Activated CD4-positive, alpha-beta T cell treated with anti-CD3 and anti-CD28 coated beads for 24 hours (primary cell): ENCODE measurements at regions not wholly inside any gene's neighbourhood (a gene's known extent, or its start where the extent isn't known, plus 50 kb on each side); places are given as distances from the start of the nearest gene placed in this dataset.

Experiments
- DNase-seq, 2 donors: peaks; one replicate each; pipeline ENCODE4 v3.0.0-alpha.2; 2020; ENCODE audit warnings: low read depth in 2 of 2

DNA sequence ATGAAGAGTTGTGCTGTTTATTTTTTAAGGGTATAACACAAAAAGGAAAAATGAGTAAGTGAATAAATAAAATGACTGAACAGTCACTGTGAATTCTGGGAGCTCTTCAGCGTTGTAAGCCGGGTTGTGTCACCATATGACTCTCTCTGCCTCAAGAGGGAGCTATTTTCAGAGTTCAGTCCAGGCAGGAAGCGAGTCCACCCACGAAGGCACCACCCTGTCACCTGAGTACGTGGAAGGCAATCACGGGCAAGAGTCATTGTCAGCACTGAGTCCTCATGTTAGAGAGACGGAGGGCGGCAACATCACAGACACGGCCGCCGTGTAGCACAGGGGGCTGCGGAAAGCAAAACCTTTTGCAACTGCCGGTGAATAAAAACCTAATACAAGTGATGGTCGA, 227.6 kb downstream of the UTP18 start:
- peak in 1 of 2 donors; percentile 3 for DNase-seq

DNA sequence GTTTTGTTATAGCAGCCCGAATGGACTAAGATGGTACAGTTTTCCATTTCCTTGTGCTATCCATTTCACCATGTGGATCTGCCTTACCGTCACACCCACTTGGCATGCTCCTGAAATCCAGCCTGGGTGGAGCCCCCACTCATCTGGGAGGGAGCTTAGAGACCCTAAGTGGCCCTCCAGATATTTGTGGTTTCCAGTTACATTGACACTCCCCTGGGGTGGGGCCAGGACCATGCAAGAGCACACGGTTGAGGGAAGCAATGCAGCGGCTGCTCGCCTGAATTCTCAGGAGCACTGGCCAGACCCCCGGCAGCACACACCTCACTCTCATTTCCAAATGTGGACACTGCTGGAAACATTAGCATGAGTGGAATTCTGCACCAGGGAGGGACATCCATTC, 231.1 kb downstream of the UTP18 start:
- DNase-seq: no peak

DNA sequence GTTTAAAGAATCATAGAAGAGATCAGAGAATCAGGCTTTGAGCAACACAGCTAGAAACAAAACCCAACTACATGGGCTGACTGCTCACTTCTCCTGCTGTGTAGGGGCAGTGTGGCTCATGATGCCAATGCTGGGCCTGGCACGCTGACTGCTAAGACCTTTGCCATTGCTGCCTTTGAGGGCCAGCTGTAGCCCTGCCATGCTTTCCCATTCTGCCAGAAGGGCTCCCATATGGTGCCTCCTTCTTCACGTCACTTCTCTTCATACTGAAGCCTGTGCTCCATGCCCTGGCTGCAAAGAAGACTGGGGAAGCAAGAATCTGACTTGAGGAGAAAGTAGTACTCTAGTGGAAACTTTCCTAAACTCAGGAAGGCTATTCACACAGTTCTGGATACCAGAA, 232.9 kb downstream of the UTP18 start:
- no peak for DNase-seq

DNA sequence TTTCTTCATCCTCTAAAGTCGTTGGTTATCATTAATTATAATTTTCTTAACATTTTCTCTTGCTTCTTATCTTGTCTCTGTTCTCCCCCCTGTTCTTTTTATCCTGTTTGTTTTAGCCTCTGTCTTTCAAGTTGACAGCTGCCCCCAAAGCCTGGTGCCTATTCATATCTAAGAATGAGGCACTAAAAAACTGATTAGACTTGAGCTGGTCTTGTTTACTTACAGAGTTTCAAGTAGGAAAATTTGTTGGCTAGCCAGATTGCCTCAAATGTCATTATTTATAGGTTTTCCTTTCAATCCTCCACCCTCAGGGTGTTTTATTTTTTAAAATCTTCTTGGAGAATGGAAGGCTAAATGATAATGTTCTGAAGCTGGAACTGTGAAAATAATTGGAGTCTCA, 236.0 kb downstream of the UTP18 start:
- no peak for DNase-seq

DNA sequence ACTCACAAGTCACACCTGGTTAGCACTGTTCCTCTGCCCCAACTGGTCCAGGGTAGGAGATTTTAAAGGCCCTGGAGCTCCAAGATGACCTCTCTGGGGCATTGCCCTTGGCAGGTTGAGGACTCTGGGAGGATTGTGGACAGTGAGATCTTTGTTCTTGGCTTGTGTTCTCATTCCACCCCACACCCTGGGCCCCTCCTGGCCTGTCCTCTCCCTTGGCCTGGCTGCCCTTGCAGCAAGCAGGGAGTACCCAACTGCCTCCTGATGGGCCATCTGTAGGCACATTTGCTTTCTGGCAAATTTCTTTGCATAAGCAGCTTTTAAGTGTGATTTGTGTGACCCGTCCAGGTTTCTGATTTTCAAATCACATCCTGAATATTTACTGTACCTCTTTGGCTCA, 239.6 kb downstream of the UTP18 start:
- no peak for DNase-seq

DNA sequence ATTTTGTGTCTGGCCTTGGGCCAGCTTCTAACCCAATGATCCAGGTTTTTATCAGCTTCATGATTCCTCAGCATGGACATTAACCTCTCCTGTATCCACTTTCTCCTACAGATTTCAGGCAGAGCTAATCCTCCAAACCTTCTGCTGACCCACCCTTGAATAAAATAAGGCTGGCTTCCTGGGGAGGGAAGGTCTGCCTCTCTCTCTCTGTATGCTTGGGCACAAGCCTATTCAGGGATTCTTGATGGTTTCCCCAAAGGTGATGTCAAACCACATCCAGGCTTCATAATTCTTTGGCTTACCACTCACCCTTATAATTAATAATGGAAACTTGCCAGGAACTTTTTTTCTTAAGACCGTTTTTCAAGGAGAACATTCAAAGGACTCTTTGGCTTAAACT, 240.1 kb downstream of the UTP18 start:
- no peak for DNase-seq

DNA sequence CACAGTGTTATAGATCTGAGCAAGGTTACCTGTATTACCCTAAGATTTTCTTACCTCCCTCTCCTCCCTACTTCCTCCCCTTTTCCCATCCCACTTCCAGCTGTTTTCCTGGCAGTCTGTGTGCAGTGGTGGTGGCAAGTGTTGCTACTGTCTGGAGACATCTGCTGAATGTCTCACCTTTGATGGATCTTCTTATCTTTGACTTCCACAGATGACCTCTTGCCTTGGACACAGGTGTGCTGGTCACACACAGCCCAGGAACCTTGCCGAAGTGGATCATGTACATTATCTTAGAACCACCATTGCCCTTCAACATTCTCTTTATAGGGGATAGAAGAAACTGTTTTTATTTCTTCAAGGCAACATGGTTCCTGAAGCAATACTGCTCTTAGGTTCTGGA, 245.1 kb downstream of the UTP18 start:
- no peak for DNase-seq

DNA sequence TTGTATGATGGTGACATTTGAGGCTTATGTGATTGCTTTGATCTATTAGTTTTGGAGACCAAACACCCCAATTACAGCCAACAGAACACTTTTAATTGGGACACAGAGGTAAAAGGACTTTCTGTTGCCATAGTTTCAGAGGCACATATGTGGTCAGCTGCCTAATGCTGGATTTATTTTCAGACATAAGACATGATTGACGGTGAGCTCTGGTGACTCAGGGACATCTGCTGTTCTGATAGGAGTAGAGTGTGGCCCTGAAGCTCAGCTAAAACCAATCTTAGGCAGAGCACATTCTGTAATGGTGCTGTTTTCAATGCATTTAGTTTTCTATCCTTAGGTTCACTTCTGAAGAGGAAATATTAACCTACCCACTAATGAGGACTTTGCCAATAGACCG, 247.1 kb downstream of the UTP18 start:
- no peak for DNase-seq

DNA sequence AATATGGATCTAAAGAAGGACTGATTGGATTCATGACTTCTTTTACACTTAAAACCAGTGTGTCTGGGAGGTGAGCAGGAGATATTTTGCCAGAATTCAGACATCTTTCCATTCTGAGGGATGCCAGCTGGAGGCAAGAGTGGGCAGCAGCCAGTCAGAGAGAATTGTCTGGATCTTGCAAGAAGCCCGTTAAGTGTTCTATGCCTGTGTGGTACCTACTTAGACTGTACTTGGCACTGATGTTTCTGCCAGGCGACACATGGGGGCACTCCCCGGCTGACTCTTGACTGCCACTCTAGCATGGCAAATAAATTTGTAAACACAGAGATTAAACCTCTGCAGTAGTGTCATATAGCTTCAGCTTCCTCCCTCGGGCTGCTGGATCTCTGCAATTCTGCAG, 247.7 kb downstream of the UTP18 start:
- DNase-seq: no peak

DNA sequence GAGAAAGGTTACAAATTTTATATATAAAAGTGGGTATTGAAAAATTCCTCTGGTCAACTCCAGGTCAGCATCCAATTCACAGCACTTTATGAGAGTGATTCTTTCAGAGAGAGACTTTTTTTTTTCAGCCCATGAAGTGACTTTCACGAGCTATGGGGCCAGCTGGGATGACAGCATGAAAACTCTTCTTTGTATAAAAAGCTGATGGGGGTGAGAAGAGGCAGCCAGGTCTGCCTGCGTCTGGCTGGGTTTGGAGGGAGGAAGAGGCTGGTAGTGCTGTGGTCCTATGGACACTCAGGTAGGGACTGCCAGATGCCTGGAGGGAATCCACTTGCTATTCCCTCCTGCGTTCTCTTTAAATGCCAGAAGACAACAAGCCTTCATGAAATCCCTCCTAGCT, 250.6 kb downstream of the UTP18 start:
- no peak for DNase-seq

DNA sequence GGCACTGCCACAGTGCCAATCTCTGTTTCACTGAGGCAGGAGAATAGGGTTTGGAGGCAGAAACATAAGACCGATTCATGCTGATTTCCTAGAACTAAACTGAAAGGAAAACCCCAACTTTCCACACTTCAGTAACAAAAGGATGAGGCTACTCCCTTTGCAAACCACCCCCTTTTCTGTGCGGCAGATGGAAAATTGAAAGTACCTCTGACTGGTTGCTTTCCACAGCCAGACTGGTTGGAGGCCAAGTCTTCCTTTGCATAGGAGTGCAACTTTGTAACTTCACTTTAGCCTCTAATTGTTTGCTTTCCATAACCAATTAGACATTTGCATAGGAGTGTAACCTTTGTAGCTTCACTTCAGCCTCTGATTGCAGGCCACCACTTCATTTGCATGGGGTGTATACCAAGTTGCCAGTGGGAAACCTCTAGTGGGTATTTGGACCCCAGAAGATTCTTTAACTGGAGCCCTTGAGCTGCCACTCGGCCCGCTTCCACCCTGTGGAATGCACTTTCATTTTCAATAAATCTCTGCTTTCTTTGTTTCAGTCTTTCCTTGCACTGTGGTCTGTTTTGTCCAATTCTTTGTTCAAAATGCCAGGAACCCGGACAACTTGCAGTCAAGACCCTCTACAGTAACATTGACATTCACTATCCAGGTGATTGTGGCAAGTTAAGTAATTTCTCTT, 252.0 kb downstream of the UTP18 start:
- DNase-seq: no peak

DNA sequence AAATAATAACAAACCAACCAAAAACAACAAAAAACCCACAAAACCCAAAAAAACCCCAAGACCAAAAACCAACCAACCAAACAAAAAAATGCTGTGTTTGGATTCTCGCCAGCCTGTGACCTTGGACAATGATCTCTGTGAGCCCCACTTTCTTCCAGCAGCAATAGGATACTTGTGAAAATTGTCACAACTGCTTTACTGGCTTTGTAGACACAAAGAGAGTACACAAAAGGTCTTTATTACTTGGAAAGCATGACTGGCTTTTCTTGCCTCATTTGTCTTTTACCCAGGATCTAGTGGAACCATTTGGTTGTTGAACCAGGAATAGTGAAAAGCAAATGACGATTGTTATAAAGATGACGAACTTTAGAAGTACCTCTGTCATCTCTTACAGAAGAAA, 256.6 kb downstream of the UTP18 start:
- no peak for DNase-seq

DNA sequence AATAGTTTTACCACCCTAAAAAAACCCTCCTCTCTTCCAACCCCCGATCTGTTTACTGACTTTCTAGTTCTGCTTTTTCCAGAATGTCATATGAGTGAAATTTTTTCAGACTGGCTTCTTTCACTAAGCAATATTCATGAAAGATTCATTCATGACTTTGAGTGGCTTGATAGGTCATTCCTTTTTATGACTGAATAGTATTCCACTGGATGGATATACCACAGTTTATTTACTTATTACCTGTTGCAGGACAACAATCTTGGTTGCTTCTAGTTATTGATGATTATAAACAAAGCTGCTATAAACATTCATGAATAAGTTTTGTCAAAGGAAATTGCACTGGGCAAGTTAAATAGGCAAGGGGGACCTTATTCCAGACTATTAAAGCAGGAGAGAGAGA, 264.2 kb downstream of the UTP18 start:
- DNase-seq: no peak

DNA sequence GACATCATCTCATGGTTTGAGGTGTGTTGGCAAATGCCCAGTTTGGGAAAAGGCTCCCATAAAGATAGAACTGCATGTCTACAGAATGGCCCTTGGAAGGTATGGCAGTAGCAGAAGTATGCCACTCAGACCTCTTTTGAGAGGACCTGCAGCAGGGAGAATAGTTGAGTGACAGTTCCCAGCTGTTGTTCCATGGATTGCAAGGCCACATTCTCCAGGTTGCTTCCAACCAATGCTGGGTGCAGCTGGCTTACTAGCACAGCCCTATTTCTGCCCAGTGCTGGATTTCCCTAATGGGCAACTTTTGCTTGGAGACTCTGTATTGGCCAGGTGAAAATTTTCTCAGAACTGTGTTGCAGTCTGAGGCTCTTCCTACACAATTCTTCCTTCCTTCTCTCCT, 266.2 kb downstream of the UTP18 start:
- no peak for DNase-seq

DNA sequence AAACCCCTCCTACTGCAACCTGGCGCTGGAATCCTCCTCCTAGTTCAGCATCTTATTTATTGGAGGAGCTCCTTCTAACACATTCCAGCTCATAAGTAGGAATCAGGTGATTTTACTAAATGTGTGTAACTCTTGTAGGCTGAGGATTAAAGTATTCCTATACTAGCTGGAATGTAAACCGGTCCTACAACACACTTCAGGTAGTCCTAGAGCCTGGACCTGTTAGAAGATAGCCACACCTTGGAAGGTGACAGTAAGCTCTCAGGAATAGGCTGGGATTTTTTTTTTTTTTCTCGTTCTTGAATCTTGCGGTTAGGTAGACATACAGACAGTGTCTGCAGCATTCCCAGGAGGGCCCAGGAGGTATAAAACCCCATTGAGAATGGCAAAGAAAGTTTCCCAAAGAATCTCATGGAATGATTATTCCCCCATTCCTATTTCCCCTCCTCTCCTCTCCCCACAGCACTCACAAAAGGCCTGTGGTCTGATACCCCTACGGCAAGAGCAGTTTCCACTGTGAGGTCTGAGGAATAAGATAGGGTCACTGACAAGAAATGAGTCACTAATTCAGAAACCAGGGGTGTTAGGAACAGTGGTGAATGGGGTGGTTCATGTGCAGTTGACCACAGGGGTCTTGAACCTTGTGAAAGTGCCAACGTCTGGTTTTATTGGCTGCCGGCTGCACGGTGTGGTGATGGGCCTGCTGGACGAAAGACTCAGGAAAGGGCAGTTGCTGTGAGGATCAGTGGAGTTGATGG, 267.1 kb downstream of the UTP18 start:
- DNase-seq: no peak

DNA sequence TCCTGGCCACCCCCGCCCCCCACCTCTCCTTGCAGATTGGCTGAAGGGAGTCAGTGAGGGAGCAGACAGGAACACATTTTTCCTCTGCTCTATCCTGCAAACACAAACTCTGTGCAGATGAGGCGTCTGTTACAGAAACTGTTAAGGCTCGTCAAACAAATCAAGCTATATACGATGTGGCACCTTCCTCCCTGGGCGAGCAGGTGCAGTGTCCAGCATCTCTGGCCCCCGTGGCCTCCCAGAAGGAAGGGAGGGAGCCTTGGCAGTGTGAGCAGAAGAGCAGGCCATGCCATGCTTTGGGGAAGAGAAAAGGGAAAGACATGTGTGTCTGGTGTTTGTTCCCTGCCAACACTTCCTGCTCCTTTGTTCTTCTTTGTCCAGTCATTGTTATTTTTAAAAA, 267.8 kb downstream of the UTP18 start:
- DNase-seq: no peak

DNA sequence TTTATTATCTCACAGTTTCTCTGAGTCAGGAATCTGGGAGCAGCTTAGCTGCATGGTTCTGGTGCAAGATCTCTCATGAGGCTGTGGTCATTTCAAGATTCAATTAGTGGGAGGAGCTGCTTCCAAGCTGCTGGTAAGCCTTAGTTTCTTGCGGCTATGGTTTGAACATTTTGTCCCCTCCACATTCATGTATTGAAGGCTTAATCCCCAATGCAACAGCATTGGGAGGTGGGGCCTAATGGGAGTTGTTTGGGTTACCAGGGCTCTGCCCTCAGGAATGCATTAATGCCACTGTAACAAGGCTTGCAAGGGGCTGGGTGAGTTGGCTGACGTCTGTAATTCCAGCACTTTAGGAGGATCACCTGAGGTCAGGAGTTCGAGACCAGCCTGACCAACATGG, 272.9 kb downstream of the UTP18 start:
- no peak for DNase-seq

DNA sequence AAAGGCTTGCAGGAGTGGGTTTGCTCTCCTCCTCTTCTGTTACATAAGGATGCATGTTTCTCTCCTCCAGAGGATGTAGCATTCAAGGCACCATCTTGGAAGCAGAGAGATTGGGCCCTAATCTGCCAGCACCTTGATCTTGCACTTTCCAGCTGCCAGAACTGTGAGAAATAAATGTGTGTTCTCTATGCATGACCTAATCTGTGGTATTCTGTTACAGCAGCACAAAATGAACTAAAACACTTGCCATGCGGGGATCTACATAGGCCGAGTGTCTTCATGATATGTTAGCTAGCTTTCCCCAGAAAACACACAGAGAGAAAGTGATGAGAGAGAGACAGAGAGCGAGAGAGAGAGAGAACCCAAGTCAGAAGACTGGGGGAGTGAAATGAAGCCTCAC, 273.5 kb downstream of the UTP18 start:
- no peak for DNase-seq

DNA sequence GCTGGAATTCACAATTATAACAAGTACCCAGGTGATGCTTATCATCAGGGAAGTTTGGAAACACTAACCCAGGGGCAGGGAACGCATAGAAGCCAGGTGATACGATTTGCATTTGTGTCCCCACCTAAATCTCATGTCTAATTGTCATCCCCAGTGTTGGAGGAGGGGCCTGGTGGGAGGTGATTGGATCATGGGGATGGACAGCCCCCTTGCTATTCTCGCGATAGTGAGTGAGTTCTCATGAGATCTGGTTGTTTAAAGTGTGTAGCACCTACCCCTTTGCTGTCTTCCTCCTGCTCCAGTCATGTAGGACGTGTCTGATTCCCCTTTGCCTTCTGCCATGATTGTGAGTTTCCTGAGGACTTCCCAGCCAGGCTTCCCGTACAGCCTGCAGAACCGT, 276.3 kb downstream of the UTP18 start:
- DNase-seq: no peak

DNA sequence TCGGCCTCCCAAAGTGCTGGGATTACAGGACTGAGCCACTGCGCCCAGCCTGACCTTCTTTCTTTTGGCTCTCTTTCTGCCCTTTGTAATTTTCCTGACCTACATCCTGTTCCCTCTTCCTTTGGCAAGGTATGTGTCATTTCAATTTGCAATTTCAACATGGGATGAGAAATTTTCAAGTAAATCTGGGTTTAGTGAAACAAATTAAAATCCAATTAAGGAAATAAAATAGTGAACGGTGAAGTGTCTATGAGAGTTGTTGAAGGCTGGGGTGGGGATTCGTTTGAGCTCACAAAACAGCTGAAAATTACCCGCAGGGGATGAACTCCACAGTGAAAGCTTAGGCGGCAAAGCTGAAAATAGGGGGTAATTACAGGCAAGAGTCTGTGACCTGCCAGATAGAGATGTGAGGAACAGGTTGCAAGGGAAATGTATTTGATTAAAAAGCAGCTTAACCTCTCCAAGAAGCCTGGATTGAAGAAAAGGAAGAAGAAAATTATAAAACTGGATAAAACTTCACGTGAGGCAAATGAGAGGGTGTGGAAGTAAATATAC, 277.7 kb downstream of the UTP18 start:
- no peak for DNase-seq

DNA sequence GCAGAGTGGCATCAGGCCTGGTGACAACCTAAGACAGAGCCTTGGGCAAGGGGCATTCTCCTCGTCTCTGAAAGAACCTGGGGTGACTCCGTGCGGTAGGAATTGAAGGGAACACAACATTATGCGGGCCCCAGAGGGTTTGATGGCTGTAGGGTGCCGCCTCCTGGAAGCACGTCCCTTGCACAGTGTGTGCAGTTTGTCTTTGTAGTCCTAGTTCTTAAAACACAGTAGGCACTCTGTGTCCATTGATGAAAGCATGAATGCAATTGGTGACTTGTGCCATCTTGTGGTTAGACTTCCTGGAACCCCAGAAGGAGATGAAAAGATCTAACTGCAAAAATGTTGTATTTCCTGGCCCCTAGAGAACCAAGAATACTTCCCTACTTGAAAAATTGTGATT, 279.8 kb downstream of the UTP18 start:
- no peak for DNase-seq

DNA sequence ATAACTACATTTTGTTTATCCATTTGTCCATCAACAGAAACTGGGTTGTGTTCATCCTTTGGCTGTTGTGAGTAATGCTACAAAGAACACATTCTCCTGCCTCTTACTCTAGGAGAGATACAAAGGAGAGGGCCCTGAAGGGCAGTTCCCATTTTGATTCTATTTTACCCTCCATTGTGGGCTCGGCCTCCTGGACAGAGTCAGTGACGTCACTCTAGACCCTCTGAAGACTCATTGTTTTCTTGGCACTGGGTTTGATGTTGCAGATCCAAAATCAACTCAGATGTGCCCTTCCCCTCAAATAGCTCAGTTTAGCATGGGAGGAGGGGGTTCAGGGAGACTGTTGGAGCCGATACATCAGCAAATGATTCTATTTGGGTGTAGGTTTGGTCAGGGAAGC, 280.9 kb downstream of the UTP18 start:
- no peak for DNase-seq

DNA sequence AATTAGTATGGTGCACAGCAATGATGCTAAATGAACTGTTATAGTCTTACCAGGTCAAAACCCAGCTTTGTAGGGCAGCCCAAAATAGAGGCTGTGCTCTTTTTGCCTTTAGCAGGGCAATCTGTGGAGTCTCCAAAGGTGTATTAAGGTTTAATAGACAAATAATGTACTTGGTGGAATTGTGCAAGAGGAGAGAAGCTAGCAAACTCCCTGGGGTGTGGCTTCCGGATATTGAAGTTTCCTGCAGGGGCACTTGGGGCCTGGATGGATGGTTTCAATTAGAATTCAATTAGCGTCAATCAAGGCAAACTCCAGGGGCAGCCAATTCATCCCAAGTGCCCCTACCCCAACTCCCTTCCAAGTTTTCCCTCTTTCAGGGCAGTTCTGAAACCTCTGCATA, 285.8 kb downstream of the UTP18 start:
- no peak for DNase-seq

DNA sequence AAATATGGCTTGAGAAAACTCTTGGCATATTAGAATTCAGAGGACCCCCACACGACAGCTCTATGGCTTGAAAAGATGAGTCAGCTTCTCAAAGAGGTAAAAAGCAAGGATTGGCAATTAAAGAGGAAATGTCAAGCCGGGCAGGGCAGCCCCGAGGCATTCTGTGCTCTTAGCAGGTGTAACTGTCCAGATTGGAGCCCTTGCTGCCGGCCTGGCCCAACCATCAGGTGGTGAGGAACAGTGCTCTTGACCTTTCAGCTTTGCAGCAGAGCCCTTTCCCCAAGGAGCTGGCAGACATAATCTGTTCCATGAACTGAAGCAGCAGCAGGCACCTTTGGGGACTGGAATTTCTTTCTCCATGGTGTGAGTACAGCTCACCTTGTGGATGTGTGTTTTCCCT, 287.8 kb downstream of the UTP18 start:
- no peak for DNase-seq
